ENCODE measurements at regions not wholly inside any gene's neighbourhood (a gene's known extent, or its start where the extent isn't known, plus 50 kb on each side); places are given as distances from the start of the nearest gene placed in this dataset.

- DNase-seq (ENCODE audit: low read depth): no peak
Observed at GRCh38 chr14:27384124-27384523, 786.3 kb upstream of the NOVA1 start.

GRCh38 chr14:27386391-27386790 is 788.6 kb upstream of the NOVA1 start:
- DNase-seq (ENCODE audit: low read depth): no peak

GRCh38 chr14:27387463-27387862 is 789.6 kb upstream of the NOVA1 start:
- no peak for DNase-seq (ENCODE audit: low read depth)

- DNase-seq (ENCODE audit: low read depth): no peak
Observed at GRCh38 chr14:27389402-27389801, 791.6 kb upstream of the NOVA1 start.

- no peak for DNase-seq (ENCODE audit: low read depth)
Observed at GRCh38 chr14:27390155-27390554, 792.3 kb upstream of the NOVA1 start.

GRCh38 chr14:27391331-27391730 is 793.5 kb upstream of the NOVA1 start:
- no peak for DNase-seq (ENCODE audit: low read depth)

- DNase-seq (ENCODE audit: low read depth): peak; percentile 11
Observed at GRCh38 chr14:27392153-27392552, 794.3 kb upstream of the NOVA1 start.

GRCh38 chr14:27409944-27410343 is 812.1 kb upstream of the NOVA1 start:
- DNase-seq (ENCODE audit: low read depth): no peak

GRCh38 chr14:27410981-27411380 is 813.1 kb upstream of the NOVA1 start:
- DNase-seq (ENCODE audit: low read depth): no peak

- DNase-seq (ENCODE audit: low read depth): peak; percentile 57
Observed at GRCh38 chr14:27427796-27428195, 830.0 kb upstream of the NOVA1 start.

- DNase-seq (ENCODE audit: low read depth): no peak
Observed at GRCh38 chr14:27435923-27436670, 838.3 kb upstream of the NOVA1 start.

- no peak for DNase-seq (ENCODE audit: low read depth)
Observed at GRCh38 chr14:27484633-27485032, 886.8 kb upstream of the NOVA1 start.

GRCh38 chr14:27485193-27485592 is 887.4 kb upstream of the NOVA1 start:
- DNase-seq (ENCODE audit: low read depth): no peak

GRCh38 chr14:27506272-27506671 is 908.4 kb upstream of the NOVA1 start:
- DNase-seq (ENCODE audit: low read depth): no peak

- peak; percentile 22 for DNase-seq (ENCODE audit: low read depth)
Observed at GRCh38 chr14:27528328-27528727, 930.5 kb upstream of the NOVA1 start.

GRCh38 chr14:27536748-27537147 is 938.9 kb upstream of the NOVA1 start:
- no peak for DNase-seq (ENCODE audit: low read depth)

- DNase-seq (ENCODE audit: low read depth): no peak
Observed at GRCh38 chr14:27546111-27546510, 948.3 kb upstream of the NOVA1 start.

- peak; percentile 1 for DNase-seq (ENCODE audit: low read depth)
Observed at GRCh38 chr14:27553790-27554189, 956.0 kb upstream of the NOVA1 start.

- DNase-seq (ENCODE audit: low read depth): no peak
Observed at GRCh38 chr14:27557445-27557844, 959.6 kb upstream of the NOVA1 start.

GRCh38 chr14:27559848-27560247 is 962.0 kb upstream of the NOVA1 start:
- no peak for DNase-seq (ENCODE audit: low read depth)

GRCh38 chr14:27566843-27567382 is 969.1 kb upstream of the NOVA1 start:
- no peak for DNase-seq (ENCODE audit: low read depth)

GRCh38 chr14:27573018-27573417 is 975.2 kb upstream of the NOVA1 start:
- DNase-seq (ENCODE audit: low read depth): no peak

- no peak for DNase-seq (ENCODE audit: low read depth)
Observed at GRCh38 chr14:27587103-27587502, 989.3 kb upstream of the NOVA1 start.

GRCh38 chr14:27605282-27605681 is 1007.4 kb upstream of the NOVA1 start:
- DNase-seq (ENCODE audit: low read depth): peak; percentile 22
